WTC11 (cell line): ENCODE measurements at regions not wholly inside any gene's neighbourhood (a gene's known extent, or its start where the extent isn't known, plus 50 kb on each side); places are given as distances from the start of the nearest gene placed in this dataset.

Experiments
- ATF1 ChIP-seq: sonication (generic); formaldehyde crosslinking; IDR thresholded peaks from 2 replicates; pipeline ENCODE4 v1.8.1; 2023; ENCODE audit warnings: mild to moderate bottlenecking, moderate library complexity, missing genetic modification reagents
- EMX1 ChIP-seq: fragments of 250-450 bp; sonication (Bioruptor Pico); IDR thresholded peaks from 2 replicates; pipeline ENCODE4 v1.8.0; 2021; ENCODE audit warnings: mild to moderate bottlenecking
- NR3C1 ChIP-seq: sonication (generic); formaldehyde crosslinking; conservative IDR thresholded peaks from 2 replicates; pipeline ENCODE4 v1.8.1; 2023; ENCODE audit warnings: low read depth, mild to moderate bottlenecking, missing genetic modification reagents
- RELA ChIP-seq: sonication (generic); formaldehyde crosslinking; IDR thresholded peaks from 2 replicates; pipeline ENCODE4 v1.8.1; 2022; ENCODE audit warnings: missing genetic modification reagents, mild to moderate bottlenecking, borderline replicate concordance
- ZBTB21 ChIP-seq: sonication (generic); formaldehyde crosslinking; IDR thresholded peaks from 2 replicates; pipeline ENCODE4 v1.8.1; 2023; ENCODE audit warnings: mild to moderate bottlenecking, missing genetic modification reagents, borderline replicate concordance
- TF ChIP-seq, protein P1 (sequence below): fragments of 200-600 bp; IDR thresholded peaks from 2 replicates; pipeline ENCODE4 v1.8.0; 2022; ENCODE audit warnings: antibody characterized with exemption
- TF ChIP-seq, protein P2 (sequence below): sonication (generic); formaldehyde crosslinking; IDR thresholded peaks from 2 replicates; pipeline ENCODE4 v1.8.0; 2022; ENCODE audit warnings: mild to moderate bottlenecking, missing genetic modification reagents

DNA sequence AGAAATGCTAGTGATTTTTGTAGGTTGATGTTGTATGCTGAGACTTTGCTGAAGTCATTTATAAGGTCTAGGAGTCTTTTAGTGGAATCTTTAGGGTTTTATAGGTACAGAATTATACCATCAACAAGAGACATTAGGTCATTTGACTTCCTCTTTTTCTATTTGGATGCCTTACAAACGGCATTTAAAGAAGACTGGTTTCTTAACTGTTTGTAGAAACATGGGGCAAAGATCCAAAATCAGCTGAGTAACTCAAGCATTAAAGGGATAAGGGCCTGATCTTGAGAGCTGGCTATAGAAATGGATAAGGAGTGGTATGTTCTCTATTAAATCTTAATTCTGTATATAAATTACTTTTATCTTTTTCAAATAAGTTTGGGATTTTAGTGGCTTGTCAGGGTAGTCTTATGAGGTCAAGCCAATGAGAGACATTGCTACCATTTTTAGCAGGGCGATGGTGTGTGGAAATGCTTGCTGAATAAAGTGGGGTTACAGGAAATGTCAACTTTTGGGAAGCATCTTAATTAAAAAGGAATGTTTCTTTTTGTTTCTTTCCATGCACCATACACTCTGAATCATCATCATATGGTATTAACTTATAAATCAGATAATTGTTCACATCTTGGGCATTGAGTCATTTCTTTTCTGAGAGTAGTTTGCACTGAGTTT, 197.7 kb upstream of the GBE1 start:
- TF ChIP-seq, protein P1, sequence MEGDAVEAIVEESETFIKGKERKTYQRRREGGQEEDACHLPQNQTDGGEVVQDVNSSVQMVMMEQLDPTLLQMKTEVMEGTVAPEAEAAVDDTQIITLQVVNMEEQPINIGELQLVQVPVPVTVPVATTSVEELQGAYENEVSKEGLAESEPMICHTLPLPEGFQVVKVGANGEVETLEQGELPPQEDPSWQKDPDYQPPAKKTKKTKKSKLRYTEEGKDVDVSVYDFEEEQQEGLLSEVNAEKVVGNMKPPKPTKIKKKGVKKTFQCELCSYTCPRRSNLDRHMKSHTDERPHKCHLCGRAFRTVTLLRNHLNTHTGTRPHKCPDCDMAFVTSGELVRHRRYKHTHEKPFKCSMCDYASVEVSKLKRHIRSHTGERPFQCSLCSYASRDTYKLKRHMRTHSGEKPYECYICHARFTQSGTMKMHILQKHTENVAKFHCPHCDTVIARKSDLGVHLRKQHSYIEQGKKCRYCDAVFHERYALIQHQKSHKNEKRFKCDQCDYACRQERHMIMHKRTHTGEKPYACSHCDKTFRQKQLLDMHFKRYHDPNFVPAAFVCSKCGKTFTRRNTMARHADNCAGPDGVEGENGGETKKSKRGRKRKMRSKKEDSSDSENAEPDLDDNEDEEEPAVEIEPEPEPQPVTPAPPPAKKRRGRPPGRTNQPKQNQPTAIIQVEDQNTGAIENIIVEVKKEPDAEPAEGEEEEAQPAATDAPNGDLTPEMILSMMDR: no peak
- TF ChIP-seq RELA (CRISPR knock-in tag): no peak
- TF ChIP-seq EMX1 (CRISPR knock-in tag): no peak
- no peak for TF ChIP-seq ZBTB21 (CRISPR knock-in tag)
- TF ChIP-seq ATF1 (CRISPR knock-in tag): no peak
- TF ChIP-seq, protein P2, sequence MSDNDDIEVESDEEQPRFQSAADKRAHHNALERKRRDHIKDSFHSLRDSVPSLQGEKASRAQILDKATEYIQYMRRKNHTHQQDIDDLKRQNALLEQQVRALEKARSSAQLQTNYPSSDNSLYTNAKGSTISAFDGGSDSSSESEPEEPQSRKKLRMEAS (CRISPR knock-in tag): no peak
- TF ChIP-seq NR3C1 (CRISPR knock-in tag): no peak
